ENCODE measurements at regions not wholly inside any gene's neighbourhood (a gene's known extent, or its start where the extent isn't known, plus 50 kb on each side); places are given as distances from the start of the nearest gene placed in this dataset.

GRCh38 chr4:128513664-128514484 is 226.3 kb upstream of the PGRMC2 start:
- Histone ChIP-seq H3K36me3 (ENCODE audit: control insufficient read depth, insufficient read depth, low read length) (no peaks in the 10 kb centered on the region), H4K20me1 (ENCODE audit: insufficient read depth, low read length) (no peaks in the 10 kb centered on the region), H4K8ac (ENCODE audit: low read depth in 2 of 2, low read length in 2 of 2) (peak overlapping the region; percentile 65 to 85; a peak in 3 of 4 replicates), H2BK15ac (ENCODE audit: low read depth, low read length) (peak overlapping the region; percentile 84; the same call in 1 of the 3 replicates), H3K27me3 (ENCODE audit: control insufficient read depth, insufficient read depth, low read length) (no peaks in the 10 kb centered on the region), H3K23ac (ENCODE audit: low read depth, low read length) (peak overlapping the region; percentile 68; the same call in 1 of the 2 replicates), H2BK20ac (ENCODE audit: low read depth, low read length) (peak overlapping the region; percentile 86), H3K9me1 (ENCODE audit: insufficient read depth, low read length) (peaks cover 12% of the 10 kb centered on the region), H4K91ac (ENCODE audit: insufficient read depth, low read depth, low read length) (peak overlapping the region; percentile 58; the same call in 1 of the 2 replicates), H3K4ac (ENCODE audit: low read depth, low read length) (peak overlapping the region; percentile 80; the same call in 1 of the 2 replicates), H3K9me3 (ENCODE audit: control insufficient read depth, insufficient read depth, low read length) (no peaks in the 10 kb centered on the region), H3K56ac (ENCODE audit: extremely low read depth, insufficient read depth, low read length) (no peak overlapping the region), H3K79me1 (ENCODE audit: low read depth in 1 of 2, low read length in 2 of 2) (no peaks in the 10 kb centered on the region), H3K4me2 (ENCODE audit: low read depth, low read length) (peak overlapping the region; percentile 77; the same call in 1 of the 2 replicates), H3K4me3 (ENCODE audit: insufficient read depth, low read depth, low read length) (no peak overlapping the region), H2BK5ac (ENCODE audit: low read depth, low read length, poor library complexity, severe bottlenecking) (peak overlapping the region; percentile 41), H3K9ac (ENCODE audit: low read depth, low read length) (no peak overlapping the region), H2AFZ (replicated peaks; ENCODE audit: low read length, poor library complexity) (no peak overlapping the region), H3K14ac (replicated peaks; ENCODE audit: low read depth, low read length) (peak overlapping the region; percentile 62), H3K27ac (ENCODE audit: insufficient read depth, low read length) (peak overlapping the region; percentile 59; the same call in 1 of the 2 replicates), H4K5ac (ENCODE audit: low read depth, low read length) (peak overlapping the region; percentile 91), H3K4me1 (ENCODE audit: control insufficient read depth, insufficient read depth, low read length) (peaks cover 21% of the 10 kb centered on the region), H3K18ac (ENCODE audit: low read depth, low read length) (peak overlapping the region; percentile 92), H2AK5ac (ENCODE audit: low read depth, low read length) (no peak overlapping the region), H2AK9ac (replicated peaks; ENCODE audit: low read depth, low read length, poor library complexity) (no peak overlapping the region), H2BK120ac (ENCODE audit: low read depth, low read length) (peak overlapping the region; percentile 91)
- peak; percentile 61 for DNase-seq
- in situ Hi-C loops (cut with MboI; ENCODE audit: low sequenced_read_pairs) (no loop called here), intact Hi-C loops (cut with micrococcal nuclease) (loop anchor here (1.0 kb wide), 1 partner anchor 296 kb away; no protein-coding TSS in a partner anchor), dilution Hi-C loops (cut with HindIII; ENCODE audit: low sequenced_read_pairs, unreplicated experiment) (no loop called here)
- TF ChIP-seq CEBPB (IDR thresholded peaks at IDR 0.05; ENCODE audit: low read depth, low read length), result peak; percentile 59; the same call in 1 of the 2 replicates
- TF ChIP-seq MAZ (IDR thresholded peaks at IDR 0.05; ENCODE audit: borderline replicate concordance, low read depth, low read length), result no peak
- 100% methylated on average over 1 of the region's 3 CpGs; no CpG with 5 or more reads in 1 of the 2 experiments for WGBS, 2 experiments (ENCODE audit: extremely low coverage in 2 of 2, insufficient read length in 1 of 2)
- ChIA-PET POLR2A (ENCODE audit: unreplicated experiment) (no interaction called here), CTCF (interaction anchor here (0.6 kb wide), 1 partner anchor 323 kb away, joined by 3 read pairs; no protein-coding TSS in a partner anchor)
- no TSS peak for BruUV-seq (replicated peaks)
- no peak for ATAC-seq (ENCODE audit: low read depth)

Measured in IMR-90 (cell line).